WTC11 (cell line): ENCODE measurements at regions not wholly inside any gene's neighbourhood (a gene's known extent, or its start where the extent isn't known, plus 50 kb on each side); places are given as distances from the start of the nearest gene placed in this dataset.
"Not testable (repeated sequence)": the region's sequence is repeated elsewhere in the genome, so short reads cannot be mapped to it uniquely, and the experiment has no call there.

Experiments
- CTCF ChIP-seq: fragments of 200-600 bp; IDR thresholded peaks from 2 replicates; pipeline ENCODE4 v1.8.0; 2022; ENCODE audit warnings: antibody characterized with exemption
- GABPB1 ChIP-seq: sonication (generic); formaldehyde crosslinking; IDR thresholded peaks from 2 replicates; pipeline ENCODE4 v1.8.1; 2023; ENCODE audit warnings: mild to moderate bottlenecking, missing genetic modification reagents
- GTF2I ChIP-seq: fragments of 250-450 bp; sonication (Bioruptor Pico); conservative IDR thresholded peaks from 2 replicates; pipeline ENCODE4 v1.4.0; 2021; ENCODE audit warnings: mild to moderate bottlenecking
- MAX ChIP-seq: sonication (generic); formaldehyde crosslinking; IDR thresholded peaks from 2 replicates; pipeline ENCODE4 v1.8.0; 2022; ENCODE audit warnings: mild to moderate bottlenecking, missing genetic modification reagents
- TCF7 ChIP-seq: sonication (generic); formaldehyde crosslinking; IDR thresholded peaks from 2 replicates; pipeline ENCODE4 v1.8.0; 2022; ENCODE audit warnings: mild to moderate bottlenecking, low read depth, missing genetic modification reagents, moderate library complexity
- ZBTB21 ChIP-seq: sonication (generic); formaldehyde crosslinking; IDR thresholded peaks from 2 replicates; pipeline ENCODE4 v1.8.1; 2023; ENCODE audit warnings: mild to moderate bottlenecking, missing genetic modification reagents, borderline replicate concordance
- TF ChIP-seq, protein P1 (sequence below): sonication (generic); formaldehyde crosslinking; IDR thresholded peaks from 2 replicates; pipeline ENCODE4 v1.8.1; 2022; ENCODE audit warnings: missing genetic modification reagents, borderline replicate concordance

DNA sequence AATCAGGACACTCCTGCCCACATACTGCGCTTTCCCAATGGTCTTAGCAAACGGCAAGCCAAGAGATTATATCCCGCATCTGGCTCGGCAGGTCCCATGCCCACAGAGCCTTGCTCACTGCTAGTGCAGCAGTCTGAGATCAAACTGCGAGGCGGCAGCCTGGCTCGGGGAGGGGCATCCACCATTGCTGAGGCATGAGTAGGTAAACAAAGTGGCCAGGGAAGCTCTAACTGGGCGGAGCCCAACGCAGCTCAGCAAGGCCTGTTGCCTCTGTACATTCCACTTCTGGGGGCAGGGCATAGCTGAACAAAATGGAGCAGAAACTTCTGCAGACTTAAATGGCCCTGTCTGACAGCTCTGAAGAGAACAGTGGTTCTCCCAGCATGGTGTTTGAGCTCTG is 77.5 kb downstream of the ELAPOR2 start:
- not testable (repeated sequence) for TF ChIP-seq TCF7 (CRISPR knock-in tag); MAX (CRISPR knock-in tag); CTCF; GABPB1 (CRISPR knock-in tag); ZBTB21 (CRISPR knock-in tag); GTF2I (CRISPR knock-in tag)
- TF ChIP-seq, protein P1, sequence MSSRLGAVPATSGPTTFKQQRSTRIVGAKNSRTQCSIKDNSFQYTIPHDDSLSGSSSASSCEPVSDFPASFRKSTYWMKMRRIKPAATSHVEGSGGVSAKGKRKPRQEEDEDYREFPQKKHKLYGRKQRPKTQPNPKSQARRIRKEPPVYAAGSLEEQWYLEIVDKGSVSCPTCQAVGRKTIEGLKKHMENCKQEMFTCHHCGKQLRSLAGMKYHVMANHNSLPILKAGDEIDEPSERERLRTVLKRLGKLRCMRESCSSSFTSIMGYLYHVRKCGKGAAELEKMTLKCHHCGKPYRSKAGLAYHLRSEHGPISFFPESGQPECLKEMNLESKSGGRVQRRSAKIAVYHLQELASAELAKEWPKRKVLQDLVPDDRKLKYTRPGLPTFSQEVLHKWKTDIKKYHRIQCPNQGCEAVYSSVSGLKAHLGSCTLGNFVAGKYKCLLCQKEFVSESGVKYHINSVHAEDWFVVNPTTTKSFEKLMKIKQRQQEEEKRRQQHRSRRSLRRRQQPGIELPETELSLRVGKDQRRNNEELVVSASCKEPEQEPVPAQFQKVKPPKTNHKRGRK (CRISPR knock-in tag), result not testable (repeated sequence)
